Adrenal gland (tissue), 5 donors: ENCODE measurements at regions not wholly inside any gene's neighbourhood (a gene's known extent, or its start where the extent isn't known, plus 50 kb on each side); places are given as distances from the start of the nearest gene placed in this dataset.

ENCODE experiments used
- CTCF ChIP-seq, 6 experiments: fragments of 450-650 bp in 4 of 6; fragments of 200-600 bp in 2 of 6; sonication (generic) in 1 of 6; IDR thresholded peaks; 1 replicate in 5 of 6; 2 replicates in 1 of 6; pipeline versions ENCODE4 v1.5.1 to v1.8.0; 2016 to 2021; ENCODE audit warnings: antibody characterized with exemption in 6 of 6, mild to moderate bottlenecking in 2 of 6, moderate library complexity in 1 of 6
- POLR2A ChIP-seq, 2 donors: fragments of 450-650 bp; IDR thresholded peaks; one replicate each; pipeline ENCODE4 v1.6.1; 2017; ENCODE audit warnings: antibody characterized with exemption in 2 of 2, mild to moderate bottlenecking in 2 of 2, moderate library complexity in 1 of 2
- donor health status: DM: no; HTN: no; CAD: no.

- TF ChIP-seq CTCF (IDR thresholded peaks at IDR 0.05) = no peak
- no peak for TF ChIP-seq POLR2A (IDR thresholded peaks at IDR 0.05)
These were observed 274.9 kb downstream of the KCNRG start for GRCh38 chr13:50290186-50290585.
